ENCODE measurements at regions not wholly inside any gene's neighbourhood (a gene's known extent, or its start where the extent isn't known, plus 50 kb on each side); places are given as distances from the start of the nearest gene placed in this dataset.

- no peak for DNase-seq
These were observed 879.9 kb downstream of the TUSC7 start for GRCh38 chr3:117589454-117589853.

- no peak for DNase-seq
These were observed 886.0 kb downstream of the TUSC7 start for GRCh38 chr3:117595615-117596014.

DNA sequence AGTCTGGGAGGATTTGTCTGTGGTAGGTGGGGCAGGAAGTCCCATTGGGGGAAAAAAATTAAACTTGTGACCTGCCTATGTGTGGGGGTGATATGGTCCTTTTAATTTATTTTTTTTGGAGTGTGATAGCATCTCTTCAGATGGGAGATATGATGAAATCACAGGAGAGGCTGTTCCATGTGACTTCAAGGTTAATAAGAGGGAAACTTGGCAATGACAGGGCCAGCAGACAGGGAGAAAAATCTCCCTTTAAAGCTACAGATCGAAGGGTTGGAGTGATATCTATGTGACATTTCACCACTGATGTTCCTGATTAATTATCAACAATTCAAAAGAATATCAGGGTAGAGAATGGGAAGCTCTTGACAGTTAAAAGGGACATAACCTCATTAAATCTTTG lies 886.9 kb downstream of the TUSC7 start:
- DNase-seq, result no peak

GRCh38 chr3:117597865-117598264 lies 888.3 kb downstream of the TUSC7 start:
- DNase-seq, result no peak

DNA sequence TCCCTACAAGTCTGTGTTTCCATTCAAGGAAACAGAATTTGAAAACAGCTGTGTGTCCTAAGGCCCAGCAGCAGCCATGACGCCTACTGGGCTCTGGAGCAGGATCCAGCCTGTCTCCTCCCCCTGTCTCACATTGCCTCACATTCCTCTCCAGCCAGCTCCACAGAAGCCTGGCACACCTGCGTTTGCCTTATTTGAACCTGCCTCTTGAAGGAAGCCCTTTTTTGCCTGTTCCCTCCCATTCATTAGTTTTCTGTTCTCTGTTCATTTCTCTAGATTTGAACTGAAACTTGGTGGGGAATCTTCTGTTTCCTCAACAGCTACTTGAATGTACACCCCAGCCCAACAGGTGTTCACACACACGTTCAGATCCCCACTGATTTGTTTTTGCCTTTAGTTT lies 890.5 kb downstream of the TUSC7 start:
- no peak for DNase-seq

GRCh38 chr3:117600666-117601065 lies 891.1 kb downstream of the TUSC7 start:
- no peak for DNase-seq

DNA sequence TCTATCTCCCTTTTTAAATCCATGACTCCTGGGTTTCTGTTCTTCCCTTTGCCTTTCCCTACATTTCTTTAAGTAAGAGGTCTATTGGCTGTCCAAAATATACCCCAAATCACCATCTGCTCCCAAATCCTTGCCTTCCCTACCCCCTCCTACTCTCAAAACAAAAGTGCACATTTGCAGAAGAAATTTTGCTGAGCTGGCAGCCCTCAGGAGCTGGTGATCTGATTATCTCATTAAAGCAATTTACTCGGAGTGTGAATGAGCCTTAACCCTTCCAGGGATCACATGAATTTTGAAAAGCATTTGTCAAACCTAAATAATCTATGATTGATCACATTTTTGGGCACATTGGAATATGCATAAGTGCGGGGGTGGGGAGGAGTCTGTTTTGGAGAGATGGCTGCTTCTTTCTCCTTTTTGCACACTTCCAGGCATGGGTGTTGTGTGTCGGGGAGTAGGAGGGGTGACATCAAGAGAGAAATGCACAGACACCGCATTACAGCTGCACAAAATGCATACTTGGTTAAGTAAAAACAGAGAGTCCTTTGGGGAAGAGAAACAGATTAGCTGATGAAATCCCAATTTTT lies 892.6 kb downstream of the TUSC7 start:
- no peak for DNase-seq

GRCh38 chr3:117603097-117603496 lies 893.5 kb downstream of the TUSC7 start:
- DNase-seq, result no peak

GRCh38 chr3:117606866-117607265 lies 897.3 kb downstream of the TUSC7 start:
- no peak for DNase-seq

GRCh38 chr3:117609330-117609729 lies 899.8 kb downstream of the TUSC7 start:
- no peak for DNase-seq

DNA sequence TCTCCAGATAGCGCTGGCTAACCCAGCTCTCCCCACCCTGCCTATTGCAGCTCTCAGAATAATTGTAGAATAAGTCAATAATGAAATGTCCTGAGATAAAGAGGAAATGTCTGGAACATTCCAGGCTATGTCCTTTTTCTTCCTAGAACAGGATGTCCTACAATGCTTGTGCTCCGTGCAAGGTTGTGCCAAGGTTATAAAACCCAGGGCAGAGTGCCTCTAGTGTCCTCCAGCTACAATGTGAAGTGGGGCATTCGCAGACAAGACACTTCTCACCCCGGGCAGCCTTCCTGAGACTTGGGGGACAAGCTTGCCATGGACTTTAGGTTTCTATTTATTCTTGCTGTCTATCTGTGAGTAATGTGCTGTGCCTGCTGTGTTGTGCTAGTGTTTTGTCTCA lies 900.6 kb downstream of the TUSC7 start:
- no peak for DNase-seq

DNA sequence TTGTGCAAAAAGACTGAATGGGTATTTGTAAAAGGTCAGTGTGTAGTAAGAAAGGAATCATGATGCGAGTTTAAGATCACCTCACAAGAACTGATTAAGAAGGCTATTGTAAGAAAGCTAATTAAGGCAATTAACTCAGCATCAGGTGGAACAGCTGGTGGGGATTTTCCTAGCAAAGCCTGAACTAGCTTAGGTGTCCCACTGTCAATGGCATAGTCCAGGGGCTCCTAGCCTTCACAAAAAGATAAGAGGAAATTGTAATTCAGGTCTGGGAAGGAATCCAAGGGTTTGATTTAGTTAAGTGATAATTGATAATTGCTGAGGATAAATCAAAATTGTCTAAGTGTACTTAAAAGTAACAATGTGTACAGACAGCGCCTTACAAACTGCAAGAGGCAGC lies 901.6 kb downstream of the TUSC7 start:
- no peak for DNase-seq

GRCh38 chr3:117616227-117616626 lies 906.6 kb downstream of the TUSC7 start:
- DNase-seq, result no peak

DNA sequence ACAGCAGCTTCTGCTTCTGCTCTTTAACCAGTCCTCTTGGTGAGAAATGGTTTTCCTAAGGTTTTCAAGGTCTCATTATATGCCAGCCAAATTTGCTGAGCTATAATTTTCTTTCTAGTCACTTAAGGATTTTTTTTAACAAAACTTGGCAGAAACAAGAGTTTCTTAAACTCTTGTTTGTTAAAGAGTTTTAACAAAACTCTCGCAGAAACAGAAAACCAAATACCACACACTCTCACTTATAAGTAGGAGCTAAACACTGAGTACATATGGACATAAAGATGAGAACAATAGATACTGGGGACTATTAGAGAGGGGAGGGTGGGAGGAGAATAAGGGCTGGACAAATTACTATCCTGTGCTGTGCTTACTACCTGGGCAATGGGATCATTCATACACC lies 908.3 kb downstream of the TUSC7 start:
- no peak for DNase-seq

- no peak for DNase-seq
These were observed 908.9 kb downstream of the TUSC7 start for GRCh38 chr3:117618462-117618861.

GRCh38 chr3:117619805-117620204 lies 910.2 kb downstream of the TUSC7 start:
- no peak for DNase-seq

DNA sequence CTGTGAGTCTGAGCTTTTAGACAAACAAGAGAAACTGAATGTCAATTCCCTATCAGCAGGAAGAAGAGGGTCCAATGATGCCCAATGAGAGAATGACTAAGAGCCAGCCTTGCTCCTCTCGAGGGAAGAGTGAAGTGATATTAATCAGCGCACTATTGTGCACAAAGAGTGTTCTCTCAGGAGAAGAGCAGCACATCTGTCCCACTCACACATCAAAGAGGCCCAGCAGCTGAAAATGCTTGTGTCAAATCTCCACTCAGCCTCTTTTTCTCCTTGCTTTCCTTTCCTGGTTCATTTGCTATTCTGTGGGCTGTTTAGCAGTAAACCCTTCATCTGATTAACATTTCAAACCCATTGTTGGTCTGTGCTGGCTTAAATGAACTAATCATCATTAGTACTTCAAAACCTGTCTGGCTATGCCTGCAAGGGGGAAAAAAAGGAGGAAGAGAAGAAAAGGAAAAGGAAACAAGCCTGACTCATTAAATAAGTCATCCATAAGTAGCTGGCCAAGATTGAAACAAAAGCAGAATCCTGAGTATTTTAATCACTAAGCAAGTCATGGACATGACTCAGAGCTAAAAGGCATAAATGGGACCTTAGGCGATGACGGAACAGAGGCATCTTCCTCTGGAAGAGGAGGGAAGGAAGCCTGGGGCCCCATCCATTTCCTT lies 912.7 kb downstream of the TUSC7 start:
- no peak for DNase-seq

DNA sequence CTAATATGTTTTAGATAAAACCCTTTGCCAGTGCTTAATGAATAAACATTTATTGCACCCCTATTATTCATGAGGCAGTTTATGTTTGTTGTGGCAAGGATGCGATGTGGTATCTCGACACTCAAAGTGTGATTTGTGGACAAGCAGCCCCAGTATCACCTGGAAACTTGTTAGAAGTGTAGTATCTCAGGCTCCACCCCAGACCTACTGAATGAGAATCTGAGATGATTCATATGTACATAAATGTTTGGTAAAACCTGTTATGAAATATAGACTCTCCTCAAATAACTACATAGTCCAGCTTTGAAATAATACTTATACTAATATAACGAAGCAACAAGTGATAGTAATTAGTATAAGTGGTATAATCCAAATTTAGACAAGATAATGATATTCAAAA lies 914.8 kb downstream of the TUSC7 start:
- DNase-seq, result no peak

- no peak for DNase-seq
These were observed 915.6 kb downstream of the TUSC7 start for GRCh38 chr3:117625174-117625573.

DNA sequence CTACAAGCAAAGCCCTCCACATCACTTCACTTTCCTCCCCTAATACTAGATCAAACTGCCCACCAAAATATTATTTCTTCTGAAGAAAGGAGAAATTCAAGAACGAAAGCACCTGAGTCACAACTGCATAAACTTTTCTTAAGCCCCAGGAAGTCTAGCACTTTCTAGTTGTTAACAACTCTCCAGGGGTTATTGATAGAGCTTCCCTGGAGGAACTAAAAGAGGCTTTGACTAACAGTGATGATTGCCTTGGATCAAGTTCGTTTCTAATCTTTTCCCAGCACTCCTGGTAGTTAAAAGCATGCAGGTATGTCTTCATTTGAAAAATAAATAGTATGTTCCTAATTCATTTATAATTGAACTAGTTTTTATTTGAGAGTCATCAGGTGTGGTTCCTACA lies 917.0 kb downstream of the TUSC7 start:
- DNase-seq, result no peak

DNA sequence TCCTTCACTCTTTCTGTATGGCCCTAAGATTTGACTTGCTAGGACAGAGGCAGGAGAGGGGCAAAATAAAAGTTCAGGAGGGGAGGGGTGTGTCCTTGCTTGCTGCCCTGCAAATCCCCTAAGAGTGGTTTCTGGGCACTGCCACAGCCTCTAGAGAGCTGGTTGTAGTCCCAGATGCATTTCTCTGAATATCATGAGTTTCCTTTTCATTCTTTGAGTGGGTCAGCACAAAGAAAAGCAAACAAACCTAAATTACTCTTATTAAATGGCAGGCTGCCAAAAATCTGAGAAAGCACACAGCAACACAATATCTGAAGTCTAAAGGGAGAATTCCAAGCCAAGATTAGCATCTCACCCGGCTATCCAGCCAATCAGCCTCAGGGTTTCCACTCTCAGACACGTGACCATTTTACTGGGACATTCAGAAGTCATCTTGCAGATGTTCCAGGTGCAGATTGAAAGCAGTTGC lies 919.3 kb downstream of the TUSC7 start:
- no peak for DNase-seq

- no peak for DNase-seq
These were observed 919.9 kb downstream of the TUSC7 start for GRCh38 chr3:117629505-117629904.

GRCh38 chr3:117630469-117630868 lies 920.9 kb downstream of the TUSC7 start:
- no peak for DNase-seq

- no peak for DNase-seq
These were observed 921.3 kb downstream of the TUSC7 start for GRCh38 chr3:117630885-117631284.

- no peak for DNase-seq
These were observed 922.2 kb downstream of the TUSC7 start for GRCh38 chr3:117631781-117632180.
